ENCODE measurements at regions not wholly inside any gene's neighbourhood (a gene's known extent, or its start where the extent isn't known, plus 50 kb on each side); places are given as distances from the start of the nearest gene placed in this dataset.
"Not testable (repeated sequence)": the region's sequence is repeated elsewhere in the genome, so short reads cannot be mapped to it uniquely, and the experiment has no call there.

- in situ Hi-C loops (cut with MboI; ENCODE audit: low sequenced_read_pairs): no loop called here
Measured at GRCh38 chr3:40753951-40754350, 229.2 kb downstream of the ZNF621 start.

GRCh38 chr3:40754994-40755393 lies 230.2 kb downstream of the ZNF621 start:
- Histone ChIP-seq H3K4me1 (no peaks in the 10 kb centered on the region), H3K4me3 (no peak overlapping the region), H3K9me3 (no peaks in the 10 kb centered on the region), H3K36me3 (replicated peaks) (no peaks in the 10 kb centered on the region), H3K27me3 (ENCODE audit: low read depth) (no peaks in the 10 kb centered on the region)
- in situ Hi-C loops (cut with MboI; ENCODE audit: low sequenced_read_pairs): no loop called here
- no peak for DNase-seq (ENCODE audit: low spot score in 2 of 2)

More at GRCh38 chr3:40753951-40754350, 229.2 kb downstream of the ZNF621 start:
- H3K27me3 ChIP-seq (ENCODE audit: low read depth): no peaks in the 10 kb centered on the region
- no peak overlapping the region for H3K4me3 ChIP-seq
- no peaks in the 10 kb centered on the region for H3K4me1 ChIP-seq
- DNase-seq (ENCODE audit: low spot score in 2 of 2): no peak
- no peaks in the 10 kb centered on the region for H3K9me3 ChIP-seq
- no peaks in the 10 kb centered on the region for H3K36me3 ChIP-seq (replicated peaks)

GRCh38 chr3:40756500-40756899 lies 231.7 kb downstream of the ZNF621 start:
- in situ Hi-C loops (cut with MboI; ENCODE audit: low sequenced_read_pairs): no loop called here
- no peaks in the 10 kb centered on the region for H3K36me3 ChIP-seq (replicated peaks)
- H3K4me3 ChIP-seq: no peak overlapping the region
- no peaks in the 10 kb centered on the region for H3K9me3 ChIP-seq
- no peaks in the 10 kb centered on the region for H3K4me1 ChIP-seq
- H3K27me3 ChIP-seq (ENCODE audit: low read depth): no peaks in the 10 kb centered on the region
- no peak for DNase-seq (ENCODE audit: low spot score in 2 of 2)

GRCh38 chr3:40762771-40763170 lies 238.0 kb downstream of the ZNF621 start:
- H3K4me1 ChIP-seq; H3K9me3 ChIP-seq; DNase-seq (ENCODE audit: low spot score in 2 of 2); H3K36me3 ChIP-seq (replicated peaks); H3K27me3 ChIP-seq (ENCODE audit: low read depth); H3K4me3 ChIP-seq; in situ Hi-C loops (cut with MboI; ENCODE audit: low sequenced_read_pairs): not testable (repeated sequence)

- in situ Hi-C loops (cut with MboI; ENCODE audit: low sequenced_read_pairs): no loop called here
- Histone ChIP-seq H3K4me3 (no peak overlapping the region), H3K9me3 (no peaks in the 10 kb centered on the region), H3K4me1 (no peaks in the 10 kb centered on the region), H3K27me3 (ENCODE audit: low read depth) (no peaks in the 10 kb centered on the region), H3K36me3 (replicated peaks) (no peaks in the 10 kb centered on the region)
- DNase-seq (ENCODE audit: low spot score in 2 of 2): no peak
Measured at GRCh38 chr3:40763807-40764206, 239.0 kb downstream of the ZNF621 start.

- Histone ChIP-seq H3K4me1 (no peaks in the 10 kb centered on the region), H3K9me3 (no peaks in the 10 kb centered on the region), H3K27me3 (ENCODE audit: low read depth) (no peaks in the 10 kb centered on the region), H3K36me3 (replicated peaks) (no peaks in the 10 kb centered on the region), H3K4me3 (no peak overlapping the region)
- in situ Hi-C loops (cut with MboI; ENCODE audit: low sequenced_read_pairs): no loop called here
- DNase-seq (ENCODE audit: low spot score in 2 of 2): no peak
Measured at GRCh38 chr3:40764747-40765146, 240.0 kb downstream of the ZNF621 start.

GRCh38 chr3:40765884-40766283 lies 241.1 kb downstream of the ZNF621 start:
- Histone ChIP-seq H3K4me1 (no peaks in the 10 kb centered on the region), H3K36me3 (replicated peaks) (no peaks in the 10 kb centered on the region), H3K27me3 (ENCODE audit: low read depth) (no peaks in the 10 kb centered on the region), H3K4me3 (no peak overlapping the region), H3K9me3 (no peaks in the 10 kb centered on the region)
- DNase-seq (ENCODE audit: low spot score in 2 of 2): no peak
- in situ Hi-C loops (cut with MboI; ENCODE audit: low sequenced_read_pairs): no loop called here

GRCh38 chr3:40766396-40766795 lies 241.6 kb downstream of the ZNF621 start:
- H3K27me3 ChIP-seq (ENCODE audit: low read depth): no peaks in the 10 kb centered on the region
- in situ Hi-C loops (cut with MboI; ENCODE audit: low sequenced_read_pairs): no loop called here
- no peaks in the 10 kb centered on the region for H3K9me3 ChIP-seq
- no peaks in the 10 kb centered on the region for H3K4me1 ChIP-seq
- no peaks in the 10 kb centered on the region for H3K36me3 ChIP-seq (replicated peaks)
- DNase-seq (ENCODE audit: low spot score in 2 of 2): no peak
- H3K4me3 ChIP-seq: no peak overlapping the region

- no peaks in the 10 kb centered on the region for H3K9me3 ChIP-seq
- H3K4me1 ChIP-seq: no peaks in the 10 kb centered on the region
- H3K27me3 ChIP-seq (ENCODE audit: low read depth): no peaks in the 10 kb centered on the region
- no peak for DNase-seq (ENCODE audit: low spot score in 2 of 2)
- H3K4me3 ChIP-seq: no peak overlapping the region
- H3K36me3 ChIP-seq (replicated peaks): no peaks in the 10 kb centered on the region
- in situ Hi-C loops (cut with MboI; ENCODE audit: low sequenced_read_pairs): no loop called here
Measured at GRCh38 chr3:40768046-40768445, 243.3 kb downstream of the ZNF621 start.

GRCh38 chr3:40768536-40768935 lies 243.8 kb downstream of the ZNF621 start:
- no peaks in the 10 kb centered on the region for H3K4me1 ChIP-seq
- no peak for DNase-seq (ENCODE audit: low spot score in 2 of 2)
- H3K9me3 ChIP-seq: no peaks in the 10 kb centered on the region
- H3K36me3 ChIP-seq (replicated peaks): no peaks in the 10 kb centered on the region
- H3K4me3 ChIP-seq: no peak overlapping the region
- no peaks in the 10 kb centered on the region for H3K27me3 ChIP-seq (ENCODE audit: low read depth)
- in situ Hi-C loops (cut with MboI; ENCODE audit: low sequenced_read_pairs): no loop called here

- in situ Hi-C loops (cut with MboI; ENCODE audit: low sequenced_read_pairs): no loop called here
- no peaks in the 10 kb centered on the region for H3K36me3 ChIP-seq (replicated peaks)
- DNase-seq (ENCODE audit: low spot score in 2 of 2): no peak
Measured at GRCh38 chr3:40770061-40770460, 245.3 kb downstream of the ZNF621 start.

GRCh38 chr3:40771112-40771511 lies 246.4 kb downstream of the ZNF621 start:
- no peak for DNase-seq (ENCODE audit: low spot score in 2 of 2)
- in situ Hi-C loops (cut with MboI; ENCODE audit: low sequenced_read_pairs): no loop called here

More at GRCh38 chr3:40770061-40770460, 245.3 kb downstream of the ZNF621 start:
- Histone ChIP-seq H3K9me3 (no peaks in the 10 kb centered on the region), H3K4me1 (no peaks in the 10 kb centered on the region), H3K4me3 (no peak overlapping the region), H3K27me3 (ENCODE audit: low read depth) (no peaks in the 10 kb centered on the region)

GRCh38 chr3:40779039-40779438 lies 254.3 kb downstream of the ZNF621 start:
- Histone ChIP-seq H3K9me3 (no peaks in the 10 kb centered on the region), H3K4me1 (no peaks in the 10 kb centered on the region), H3K36me3 (replicated peaks) (no peaks in the 10 kb centered on the region), H3K4me3 (no peak overlapping the region), H3K27me3 (ENCODE audit: low read depth) (no peaks in the 10 kb centered on the region)
- in situ Hi-C loops (cut with MboI; ENCODE audit: low sequenced_read_pairs): no loop called here
- no peak for DNase-seq (ENCODE audit: low spot score in 2 of 2)

More at GRCh38 chr3:40771112-40771511, 246.4 kb downstream of the ZNF621 start:
- no peaks in the 10 kb centered on the region for H3K27me3 ChIP-seq (ENCODE audit: low read depth)
- no peaks in the 10 kb centered on the region for H3K4me1 ChIP-seq
- no peak overlapping the region for H3K4me3 ChIP-seq
- no peaks in the 10 kb centered on the region for H3K9me3 ChIP-seq
- no peaks in the 10 kb centered on the region for H3K36me3 ChIP-seq (replicated peaks)

GRCh38 chr3:40780291-40780924 lies 255.6 kb downstream of the ZNF621 start:
- H3K4me1 ChIP-seq: no peaks in the 10 kb centered on the region
- H3K9me3 ChIP-seq: no peaks in the 10 kb centered on the region
- peak in 1 of 2 experiments; percentile 38 for DNase-seq (ENCODE audit: low spot score in 2 of 2)
- no peaks in the 10 kb centered on the region for H3K27me3 ChIP-seq (ENCODE audit: low read depth)
- H3K36me3 ChIP-seq (replicated peaks): no peaks in the 10 kb centered on the region
- in situ Hi-C loops (cut with MboI; ENCODE audit: low sequenced_read_pairs): no loop called here
- no peak overlapping the region for H3K4me3 ChIP-seq

- H3K4me3 ChIP-seq: no peak overlapping the region
- no peak for DNase-seq (ENCODE audit: low spot score in 2 of 2)
- H3K9me3 ChIP-seq: no peaks in the 10 kb centered on the region
- H3K4me1 ChIP-seq: no peaks in the 10 kb centered on the region
- in situ Hi-C loops (cut with MboI; ENCODE audit: low sequenced_read_pairs): no loop called here
- H3K36me3 ChIP-seq (replicated peaks): no peaks in the 10 kb centered on the region
- H3K27me3 ChIP-seq (ENCODE audit: low read depth): no peaks in the 10 kb centered on the region
Measured at GRCh38 chr3:40780925-40781406, 256.2 kb downstream of the ZNF621 start.
